ENCODE measurements at regions not wholly inside any gene's neighbourhood (a gene's known extent, or its start where the extent isn't known, plus 50 kb on each side); places are given as distances from the start of the nearest gene placed in this dataset.
A peak's percentile ranks its signal among the peaks of the same experiment; 100 is the strongest.

- H3K4me1 ChIP-seq (ENCODE audit: control insufficient read depth in 1 of 2, insufficient read depth in 2 of 2, low read length in 2 of 2): no peaks in the 10 kb centered on the region
- intact Hi-C loops (cut with DNase I): no loop called here
- ATAC-seq (ENCODE audit: low FRiP score): peak; percentile 53
- peaks cover 2% of the 10 kb centered on the region for H3K9me3 ChIP-seq (ENCODE audit: control insufficient read depth, low read length)
- 5 to 7% methylated on average over 13 of the region's 13 CpGs for WGBS, 2 donors
- no peaks in the 10 kb centered on the region for H3K27me3 ChIP-seq (ENCODE audit: control insufficient read depth in 1 of 2, insufficient read depth in 2 of 2, low read length in 1 of 2)
- no peaks in the 10 kb centered on the region for H3K36me3 ChIP-seq (ENCODE audit: control insufficient read depth in 1 of 2, insufficient read depth in 2 of 2, low read length in 1 of 2)
- no peak overlapping the region for H3K27ac ChIP-seq (ENCODE audit: low read depth in 1 of 2, low read length in 2 of 2)
- DNase-seq: no peak
- H3K4me3 ChIP-seq (ENCODE audit: low read length in 2 of 2): peak overlapping the region; percentile 2 to 25
These were observed 58.9 kb downstream of the DHRS2 start for GRCh38 chr14:23694949-23695663.

- Histone ChIP-seq H3K36me3 (ENCODE audit: control insufficient read depth in 1 of 2, insufficient read depth in 2 of 2, low read length in 1 of 2) (no peaks in the 10 kb centered on the region), H3K4me1 (ENCODE audit: control insufficient read depth in 1 of 2, insufficient read depth in 2 of 2, low read length in 2 of 2) (no peaks in the 10 kb centered on the region), H3K4me3 (ENCODE audit: low read length in 2 of 2) (peak overlapping the region; percentile 2 to 25), H3K27ac (ENCODE audit: low read depth in 1 of 2, low read length in 2 of 2) (no peak overlapping the region), H3K9me3 (ENCODE audit: control insufficient read depth, low read length) (no peaks in the 10 kb centered on the region), H3K27me3 (ENCODE audit: control insufficient read depth in 1 of 2, insufficient read depth in 2 of 2, low read length in 1 of 2) (no peaks in the 10 kb centered on the region)
- 4 to 6% methylated on average over 8 of the region's 8 CpGs for WGBS, 2 donors
- no peak for DNase-seq
- ATAC-seq (ENCODE audit: low FRiP score): no peak
- intact Hi-C loops (cut with DNase I): no loop called here
These were observed 59.5 kb downstream of the DHRS2 start for GRCh38 chr14:23695664-23695999.

DNA sequence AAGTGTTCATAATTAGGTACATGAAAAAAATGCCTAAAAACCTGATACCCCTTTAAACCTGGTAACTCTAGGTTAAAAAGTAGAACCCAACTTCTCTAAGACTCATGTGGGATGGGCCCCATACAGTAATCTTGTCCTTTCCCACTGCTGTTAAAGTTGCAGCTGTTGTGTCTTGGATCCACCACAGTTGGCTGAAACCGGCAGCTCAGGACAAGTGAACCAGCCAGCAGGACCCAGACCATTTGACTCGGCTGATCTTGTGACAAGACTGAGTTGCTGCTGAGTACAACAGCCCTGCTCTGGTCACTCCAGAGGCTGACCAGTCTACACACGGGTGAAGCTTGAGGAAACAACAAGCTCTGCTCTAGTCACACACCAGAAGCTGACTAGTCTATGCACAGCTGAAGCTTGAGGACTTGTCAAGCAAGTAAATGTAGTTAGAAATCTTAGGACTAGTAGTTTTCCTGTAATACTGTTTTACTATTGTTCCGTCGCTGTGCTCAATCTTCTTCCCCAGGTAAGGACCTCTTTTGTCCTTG is 60.6 kb downstream of the DHRS2 start:
- no peaks in the 10 kb centered on the region for H3K36me3 ChIP-seq (ENCODE audit: control insufficient read depth in 1 of 2, insufficient read depth in 2 of 2, low read length in 1 of 2)
- no peak overlapping the region for H3K27ac ChIP-seq (ENCODE audit: low read depth in 1 of 2, low read length in 2 of 2)
- 86 to 87% methylated on average over 5 of the region's 5 CpGs for WGBS, 2 donors
- H3K9me3 ChIP-seq (ENCODE audit: control insufficient read depth, low read length): no peaks in the 10 kb centered on the region
- ATAC-seq (ENCODE audit: low FRiP score): no peak
- no peaks in the 10 kb centered on the region for H3K4me1 ChIP-seq (ENCODE audit: control insufficient read depth in 1 of 2, insufficient read depth in 2 of 2, low read length in 2 of 2)
- no peak for DNase-seq
- intact Hi-C loops (cut with DNase I): no loop called here
- no peak overlapping the region for H3K4me3 ChIP-seq (ENCODE audit: low read length in 2 of 2)
- H3K27me3 ChIP-seq (ENCODE audit: control insufficient read depth in 1 of 2, insufficient read depth in 2 of 2, low read length in 1 of 2): no peaks in the 10 kb centered on the region

GRCh38 chr14:23697680-23698079 is 61.5 kb downstream of the DHRS2 start:
- Histone ChIP-seq H3K9me3 (ENCODE audit: control insufficient read depth, low read length) (no peaks in the 10 kb centered on the region), H3K36me3 (ENCODE audit: control insufficient read depth in 1 of 2, insufficient read depth in 2 of 2, low read length in 1 of 2) (no peaks in the 10 kb centered on the region), H3K4me3 (ENCODE audit: low read length in 2 of 2) (no peak overlapping the region), H3K4me1 (ENCODE audit: control insufficient read depth in 1 of 2, insufficient read depth in 2 of 2, low read length in 2 of 2) (no peaks in the 10 kb centered on the region), H3K27ac (ENCODE audit: low read depth in 1 of 2, low read length in 2 of 2) (no peak overlapping the region), H3K27me3 (ENCODE audit: control insufficient read depth in 1 of 2, insufficient read depth in 2 of 2, low read length in 1 of 2) (no peaks in the 10 kb centered on the region)
- no peak for DNase-seq
- intact Hi-C loops (cut with DNase I): no loop called here
- WGBS, 2 donors: 85 to 86% methylated on average over 4 of the region's 4 CpGs
- no peak for ATAC-seq (ENCODE audit: low FRiP score)

DNA sequence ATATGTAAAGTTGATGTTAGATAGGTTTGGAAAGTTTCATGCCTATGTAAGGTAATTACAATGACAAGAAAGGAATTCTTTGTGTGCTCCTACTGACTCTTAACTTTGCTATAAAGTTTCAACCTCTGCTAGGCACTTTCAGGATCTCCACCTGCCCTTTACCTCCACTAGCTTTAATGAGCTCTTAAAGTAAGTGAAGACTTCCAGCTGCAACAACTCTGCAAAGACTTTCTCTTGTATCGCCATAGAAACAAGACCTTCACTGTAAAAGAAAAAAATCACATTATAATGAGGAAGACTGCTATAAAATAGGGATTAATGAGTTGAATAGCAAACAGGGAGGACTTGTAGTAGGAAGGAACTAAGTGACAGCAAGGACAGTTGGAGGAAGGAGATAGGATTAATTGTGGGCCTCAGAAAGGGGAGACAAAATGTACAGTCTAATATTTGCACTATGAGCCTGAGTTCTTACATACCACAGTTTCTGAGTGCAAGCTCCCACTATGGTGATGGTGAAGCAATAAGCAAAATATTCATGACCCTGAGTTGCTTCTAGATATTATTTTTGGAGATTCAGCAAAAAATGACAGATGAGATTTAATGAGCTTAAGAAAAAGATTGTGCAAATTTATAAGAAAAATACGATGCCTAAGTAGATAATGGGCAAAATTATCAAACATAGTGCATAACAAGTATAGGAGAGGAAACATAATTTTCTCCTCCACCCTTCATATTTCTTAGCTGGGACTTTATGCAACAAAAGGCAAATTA is 66.7 kb downstream of the DHRS2 start:
- ATAC-seq (ENCODE audit: low FRiP score): no peak
- H3K4me1 ChIP-seq (ENCODE audit: control insufficient read depth in 1 of 2, insufficient read depth in 2 of 2, low read length in 2 of 2): no peaks in the 10 kb centered on the region
- intact Hi-C loops (cut with DNase I): no loop called here
- WGBS, 2 donors: 66 to 77% methylated on average over 2 of the region's 2 CpGs
- H3K27me3 ChIP-seq (ENCODE audit: control insufficient read depth in 1 of 2, insufficient read depth in 2 of 2, low read length in 1 of 2): no peaks in the 10 kb centered on the region
- H3K27ac ChIP-seq (ENCODE audit: low read depth in 1 of 2, low read length in 2 of 2): no peak overlapping the region
- H3K9me3 ChIP-seq (ENCODE audit: control insufficient read depth, low read length): no peaks in the 10 kb centered on the region
- DNase-seq: no peak
- no peak overlapping the region for H3K4me3 ChIP-seq (ENCODE audit: low read length in 2 of 2)
- H3K36me3 ChIP-seq (ENCODE audit: control insufficient read depth in 1 of 2, insufficient read depth in 2 of 2, low read length in 1 of 2): no peaks in the 10 kb centered on the region

GRCh38 chr14:23704890-23705289 is 68.7 kb downstream of the DHRS2 start:
- no peaks in the 10 kb centered on the region for H3K36me3 ChIP-seq (ENCODE audit: control insufficient read depth in 1 of 2, insufficient read depth in 2 of 2, low read length in 1 of 2)
- WGBS, 2 donors: 47 to 52% methylated on average over 2 of the region's 2 CpGs
- ATAC-seq (ENCODE audit: low FRiP score) (no peak), DNase-seq (no peak)
- H3K4me3 ChIP-seq (ENCODE audit: low read length in 2 of 2): no peak overlapping the region
- no peak overlapping the region for H3K27ac ChIP-seq (ENCODE audit: low read depth in 1 of 2, low read length in 2 of 2)
- H3K4me1 ChIP-seq (ENCODE audit: control insufficient read depth in 1 of 2, insufficient read depth in 2 of 2, low read length in 2 of 2): no peaks in the 10 kb centered on the region
- H3K9me3 ChIP-seq (ENCODE audit: control insufficient read depth, low read length): no peaks in the 10 kb centered on the region
- H3K27me3 ChIP-seq (ENCODE audit: control insufficient read depth in 1 of 2, insufficient read depth in 2 of 2, low read length in 1 of 2): no peaks in the 10 kb centered on the region
- intact Hi-C loops (cut with DNase I): no loop called here

DNA sequence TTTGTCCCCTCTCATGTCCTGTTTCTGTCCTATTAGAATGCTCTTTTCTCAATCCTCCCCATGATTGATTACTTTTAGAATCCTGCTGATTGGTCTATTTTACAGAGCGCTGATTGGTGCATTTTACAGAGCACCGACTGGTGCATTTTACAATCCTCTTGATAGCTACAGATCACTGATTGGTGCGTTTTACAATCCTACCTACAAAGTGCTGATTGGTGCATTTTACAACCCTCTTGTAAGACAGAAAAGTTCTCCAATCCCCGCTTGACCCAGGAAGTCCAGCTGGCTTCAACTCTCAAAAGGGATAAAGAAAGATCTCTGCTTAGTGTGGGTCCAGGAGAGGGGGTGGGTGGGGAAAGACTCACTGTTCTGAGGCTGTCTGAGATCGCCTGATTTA is 71.3 kb downstream of the DHRS2 start:
- intact Hi-C loops (cut with DNase I): no loop called here
- WGBS, 2 donors: 76 to 81% methylated on average over 5 of the region's 5 CpGs
- Histone ChIP-seq H3K9me3 (ENCODE audit: control insufficient read depth, low read length) (no peaks in the 10 kb centered on the region), H3K27ac (ENCODE audit: low read depth in 1 of 2, low read length in 2 of 2) (no peak overlapping the region), H3K27me3 (ENCODE audit: control insufficient read depth in 1 of 2, insufficient read depth in 2 of 2, low read length in 1 of 2) (no peaks in the 10 kb centered on the region), H3K36me3 (ENCODE audit: control insufficient read depth in 1 of 2, insufficient read depth in 2 of 2, low read length in 1 of 2) (no peaks in the 10 kb centered on the region), H3K4me3 (ENCODE audit: low read length in 2 of 2) (no peak overlapping the region), H3K4me1 (ENCODE audit: control insufficient read depth in 1 of 2, insufficient read depth in 2 of 2, low read length in 2 of 2) (no peaks in the 10 kb centered on the region)
- no peak for ATAC-seq (ENCODE audit: low FRiP score)
- DNase-seq: no peak

DNA sequence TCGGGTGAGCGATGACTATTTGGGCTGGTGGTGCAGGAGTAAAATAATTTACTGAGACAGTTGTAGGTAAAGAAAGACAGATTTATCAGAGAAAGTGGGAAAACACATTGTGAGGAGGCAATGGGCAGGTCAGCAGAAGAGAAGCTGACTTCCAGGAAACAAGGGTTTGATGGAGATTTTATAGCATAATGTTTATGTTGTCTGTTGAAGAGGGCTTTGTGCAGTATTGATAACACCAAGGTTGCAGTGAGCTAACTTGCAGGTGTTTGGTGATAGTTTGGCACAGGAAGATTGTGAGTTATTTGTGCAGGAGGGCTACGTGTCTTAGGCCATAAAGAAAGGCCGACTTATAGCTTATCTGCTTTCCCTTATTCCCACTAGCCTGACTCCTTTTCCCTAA is 72.2 kb downstream of the DHRS2 start:
- Histone ChIP-seq H3K27ac (ENCODE audit: low read depth in 1 of 2, low read length in 2 of 2) (no peak overlapping the region), H3K36me3 (ENCODE audit: control insufficient read depth in 1 of 2, insufficient read depth in 2 of 2, low read length in 1 of 2) (no peaks in the 10 kb centered on the region), H3K4me1 (ENCODE audit: control insufficient read depth in 1 of 2, insufficient read depth in 2 of 2, low read length in 2 of 2) (no peaks in the 10 kb centered on the region), H3K27me3 (ENCODE audit: control insufficient read depth in 1 of 2, insufficient read depth in 2 of 2, low read length in 1 of 2) (no peaks in the 10 kb centered on the region), H3K9me3 (ENCODE audit: control insufficient read depth, low read length) (no peaks in the 10 kb centered on the region), H3K4me3 (ENCODE audit: low read length in 2 of 2) (no peak overlapping the region)
- intact Hi-C loops (cut with DNase I): no loop called here
- no peak for DNase-seq
- WGBS, 2 donors: 86 to 89% methylated on average over 4 of the region's 4 CpGs
- ATAC-seq (ENCODE audit: low FRiP score): no peak

DNA sequence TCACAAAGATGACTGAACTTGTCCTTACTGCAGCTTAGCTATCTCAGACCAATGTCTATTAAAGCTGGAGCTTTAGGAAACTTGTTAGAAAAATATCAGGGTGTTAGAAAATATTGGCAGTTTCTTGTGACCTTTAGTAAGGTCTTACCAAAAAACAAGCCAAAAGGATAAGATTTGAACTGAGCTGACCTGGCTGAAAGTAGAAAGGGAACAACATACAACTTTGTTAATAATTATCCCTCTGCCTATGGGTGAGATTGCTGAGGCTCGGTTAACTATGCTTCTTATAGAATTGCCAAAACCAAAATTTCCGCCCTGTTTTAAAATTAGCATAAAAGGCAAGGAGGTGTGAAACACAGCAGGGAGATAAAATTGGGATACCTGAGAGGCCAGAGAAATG is 73.8 kb downstream of the DHRS2 start:
- no peaks in the 10 kb centered on the region for H3K27me3 ChIP-seq (ENCODE audit: control insufficient read depth in 1 of 2, insufficient read depth in 2 of 2, low read length in 1 of 2)
- ATAC-seq (ENCODE audit: low FRiP score) (no peak), DNase-seq (no peak)
- no peaks in the 10 kb centered on the region for H3K9me3 ChIP-seq (ENCODE audit: control insufficient read depth, low read length)
- no peaks in the 10 kb centered on the region for H3K36me3 ChIP-seq (ENCODE audit: control insufficient read depth in 1 of 2, insufficient read depth in 2 of 2, low read length in 1 of 2)
- H3K4me1 ChIP-seq (ENCODE audit: control insufficient read depth in 1 of 2, insufficient read depth in 2 of 2, low read length in 2 of 2): no peaks in the 10 kb centered on the region
- H3K4me3 ChIP-seq (ENCODE audit: low read length in 2 of 2): no peak overlapping the region
- intact Hi-C loops (cut with DNase I): no loop called here
- no peak overlapping the region for H3K27ac ChIP-seq (ENCODE audit: low read depth in 1 of 2, low read length in 2 of 2)
- WGBS, 2 donors: 65 to 95% methylated on average over 2 of the region's 2 CpGs

Data from aorta (tissue), 5 donors.